GM12878 (cell line): ENCODE measurements at regions not wholly inside any gene's neighbourhood (a gene's known extent, or its start where the extent isn't known, plus 50 kb on each side); places are given as distances from the start of the nearest gene placed in this dataset.

Experiments
- CTCF ChIP-seq, 3 experiments: IDR thresholded peaks in 2 of 3; conservative IDR thresholded peaks in 1 of 3; 2 replicates each; pipeline ENCODE4 v1.5.1; 2011; ENCODE audit warnings: low read depth in 3 of 3, low read length in 3 of 3, mild to moderate bottlenecking in 3 of 3, control low read depth in 2 of 3, moderate library complexity in 2 of 3, inconsistent platforms in 1 of 3, mixed read lengths in 1 of 3; ENCODE audit not compliant: control insufficient read depth in 2 of 3, insufficient read depth in 1 of 3; ENCODE audit errors: extremely low read depth in 1 of 3
- ELK1 ChIP-seq: IDR thresholded peaks from 2 replicates; pipeline ENCODE4 v1.6.1; 2012; ENCODE audit warnings: low read depth, low read length, improper control_type of control experiment
- FOXK2 ChIP-seq: fragments of 450-650 bp; IDR thresholded peaks from 2 replicates; pipeline ENCODE4 v1.6.1; 2017; ENCODE audit warnings: mild to moderate bottlenecking, moderate library complexity
- NBN ChIP-seq: fragments of 450-650 bp; IDR thresholded peaks from 2 replicates; pipeline ENCODE4 v1.6.1; 2016
- USF1 ChIP-seq: IDR thresholded peaks from 2 replicates; pipeline ENCODE4 v1.6.1; 2011; ENCODE audit warnings: borderline replicate concordance, low read depth, mild to moderate bottlenecking, moderate library complexity, mixed read lengths, low read length; ENCODE audit not compliant: insufficient read depth; ENCODE audit errors: extremely low read length
- TF ChIP-seq, protein P1 (sequence below): IDR thresholded peaks from 2 replicates; pipeline ENCODE4 v1.6.1; 2012; ENCODE audit warnings: low read depth, low read length, improper control_type of control experiment

DNA sequence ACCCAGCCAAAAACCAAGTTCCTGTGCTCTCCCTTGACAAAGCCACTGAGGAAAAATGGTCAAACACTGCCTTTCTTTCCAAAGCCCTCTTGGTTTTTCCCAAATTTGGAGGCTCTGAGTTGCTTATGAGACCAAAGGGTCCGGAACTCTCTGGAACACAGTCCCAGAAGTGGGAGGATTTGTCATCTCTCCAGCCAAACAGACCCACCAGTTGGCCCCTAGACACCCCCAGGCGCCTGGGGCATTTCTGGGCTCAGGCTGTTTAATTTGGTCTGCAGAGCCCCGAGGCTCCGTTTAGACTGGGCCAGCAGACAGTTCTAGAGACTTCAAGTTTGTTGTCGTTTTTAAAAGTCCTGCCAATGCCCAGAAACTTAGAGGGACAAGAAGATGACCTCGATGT lies 239.1 kb downstream of the SEC14L1 start:
- TF ChIP-seq NBN (no peak), FOXK2 (no peak), ELK1 (no peak), USF1 (no peak), CTCF (IDR thresholded peaks at IDR 0.05 in 2 of 3, conservative IDR thresholded peaks at IDR 0.05 in 1 of 3; ENCODE audit: control insufficient read depth in 2 of 3, extremely low read depth in 1 of 3, insufficient read depth in 1 of 3, low read depth in 3 of 3, low read length in 3 of 3) (no peak)
- TF ChIP-seq, protein P1, sequence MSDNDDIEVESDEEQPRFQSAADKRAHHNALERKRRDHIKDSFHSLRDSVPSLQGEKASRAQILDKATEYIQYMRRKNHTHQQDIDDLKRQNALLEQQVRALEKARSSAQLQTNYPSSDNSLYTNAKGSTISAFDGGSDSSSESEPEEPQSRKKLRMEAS: no peak
